Astrocyte (in vitro differentiated cells and primary cell): ENCODE measurements at regions not wholly inside any gene's neighbourhood (a gene's known extent, or its start where the extent isn't known, plus 50 kb on each side); places are given as distances from the start of the nearest gene placed in this dataset.

ENCODE experiments used
- DNase-seq: peaks from one replicate; pipeline ENCODE4 v3.0.0-alpha.2; 2010; ENCODE audit warnings: low read depth
- FAIRE-seq: peaks from 2 replicates; lab custom pipeline; 2011; peaks lifted over from hg19 to GRCh38; lab: Jason Lieb, UNC
- H2AFZ ChIP-seq: 2 replicates; pipeline ENCODE4 v1.6.0; 2012; ENCODE audit warnings: low read depth, low read length, inconsistent platforms
- H3K27ac ChIP-seq: 2 replicates; pipeline ENCODE4 v1.5.1; 2011; ENCODE audit warnings: low read depth, low read length, inconsistent platforms
- H3K27me3 ChIP-seq: 2 replicates; pipeline ENCODE4 v1.6.0; 2011; ENCODE audit warnings: low read length, inconsistent platforms; ENCODE audit not compliant: insufficient read depth
- H3K36me3 ChIP-seq: 2 replicates; pipeline ENCODE4 v1.5.1; 2011; ENCODE audit warnings: low read length, inconsistent platforms; ENCODE audit not compliant: insufficient read depth
- H3K4me1 ChIP-seq: 2 replicates; pipeline ENCODE4 v1.5.1; 2011; ENCODE audit warnings: low read length, inconsistent platforms; ENCODE audit not compliant: insufficient read depth
- H3K4me2 ChIP-seq: 2 replicates; pipeline ENCODE4 v1.6.0; 2012; ENCODE audit warnings: low read length, inconsistent platforms
- H3K4me3 ChIP-seq: 2 replicates; pipeline ENCODE4 v1.5.1; 2011; ENCODE audit warnings: low read depth, mild to moderate bottlenecking, low read length, inconsistent platforms; ENCODE audit not compliant: insufficient read depth
- H3K79me2 ChIP-seq: 2 replicates; pipeline ENCODE4 v1.6.0; 2012; ENCODE audit warnings: mild to moderate bottlenecking, low read length, inconsistent platforms; ENCODE audit not compliant: insufficient read depth
- H3K9ac ChIP-seq: 2 replicates; pipeline ENCODE4 v1.6.0; 2012; ENCODE audit warnings: mild to moderate bottlenecking, low read length, inconsistent platforms
- H3K9me3 ChIP-seq: 2 replicates; pipeline ENCODE4 v1.5.1; 2012; ENCODE audit warnings: low read depth, mild to moderate bottlenecking, low read length, inconsistent platforms; ENCODE audit not compliant: insufficient read depth
- H4K20me1 ChIP-seq: 2 replicates; pipeline ENCODE4 v1.6.0; 2012; ENCODE audit warnings: low read length, inconsistent platforms; ENCODE audit not compliant: insufficient read depth
- H3K27ac Mint-ChIP-seq: one replicate; pipeline ENCODE4 v1.8.0; 2021; ENCODE audit warnings: mild to moderate bottlenecking, mixed read lengths; ENCODE audit not compliant: unreplicated experiment
- H3K27me3 Mint-ChIP-seq: one replicate; pipeline ENCODE4 v1.8.0; 2021; ENCODE audit warnings: low read depth, mixed read lengths; ENCODE audit not compliant: unreplicated experiment
- H3K36me3 Mint-ChIP-seq: one replicate; pipeline ENCODE4 v1.8.0; 2021; ENCODE audit warnings: low read depth, mixed read lengths; ENCODE audit not compliant: unreplicated experiment
- H3K4me1 Mint-ChIP-seq: one replicate; pipeline ENCODE4 v1.8.0; 2021; ENCODE audit warnings: low read depth, mixed read lengths; ENCODE audit not compliant: unreplicated experiment
- H3K4me3 Mint-ChIP-seq: one replicate; pipeline ENCODE4 v1.8.0; 2021; ENCODE audit warnings: mild to moderate bottlenecking, moderate library complexity, mixed read lengths; ENCODE audit not compliant: unreplicated experiment
- H3K9me3 Mint-ChIP-seq: one replicate; pipeline ENCODE4 v1.8.0; 2021; ENCODE audit warnings: mild to moderate bottlenecking, mixed read lengths; ENCODE audit not compliant: unreplicated experiment
- CTCF ChIP-seq: IDR thresholded peaks from 2 replicates; pipeline ENCODE4 v1.5.1; 2011; ENCODE audit warnings: low read depth, mild to moderate bottlenecking, inconsistent platforms, low read length, moderate library complexity; ENCODE audit not compliant: insufficient read depth
- EZH2 ChIP-seq: IDR thresholded peaks from 2 replicates; pipeline ENCODE4 v1.6.1; 2012; ENCODE audit warnings: mild to moderate bottlenecking, low read length, inconsistent platforms; ENCODE audit not compliant: insufficient read depth

GRCh38 chr12:72746048-72746447 lies 473.9 kb downstream of the TRHDE start:
- H3K27me3 Mint-ChIP-seq: no peaks in the 10 kb centered on the region
- H3K9me3 Mint-ChIP-seq: peaks cover 16% of the 10 kb centered on the region
- TF ChIP-seq EZH2 (no peak), CTCF (no peak)
- Histone ChIP-seq H3K36me3 (no peaks in the 10 kb centered on the region), H3K79me2 (no peaks in the 10 kb centered on the region), H3K4me2 (no peak overlapping the region), H3K27ac (no peak overlapping the region), H3K4me3 (no peak overlapping the region), H2AFZ (no peak overlapping the region), H3K9ac (no peak overlapping the region), H3K9me3 (peaks cover 3% of the 10 kb centered on the region), H3K4me1 (no peaks in the 10 kb centered on the region), H4K20me1 (no peaks in the 10 kb centered on the region), H3K27me3 (no peaks in the 10 kb centered on the region)
- no peaks in the 10 kb centered on the region for H3K4me1 Mint-ChIP-seq
- FAIRE-seq (no peak), DNase-seq (no peak)
- H3K36me3 Mint-ChIP-seq: no peaks in the 10 kb centered on the region
- no peak overlapping the region for H3K27ac Mint-ChIP-seq
- H3K4me3 Mint-ChIP-seq: no peak overlapping the region

GRCh38 chr12:72747111-72747849 lies 475.1 kb downstream of the TRHDE start:
- Histone ChIP-seq H3K4me3 (no peak overlapping the region), H3K9ac (no peak overlapping the region), H3K27ac (no peak overlapping the region), H3K36me3 (no peaks in the 10 kb centered on the region), H3K9me3 (peaks cover 3% of the 10 kb centered on the region), H3K4me2 (no peak overlapping the region), H3K79me2 (no peaks in the 10 kb centered on the region), H4K20me1 (no peaks in the 10 kb centered on the region), H2AFZ (no peak overlapping the region), H3K27me3 (no peaks in the 10 kb centered on the region), H3K4me1 (no peaks in the 10 kb centered on the region)
- Mint-ChIP-seq H3K4me3 (no peak overlapping the region), H3K27ac (no peak overlapping the region), H3K27me3 (no peaks in the 10 kb centered on the region), H3K9me3 (peaks cover 10% of the 10 kb centered on the region), H3K4me1 (no peaks in the 10 kb centered on the region), H3K36me3 (no peaks in the 10 kb centered on the region)
- FAIRE-seq: no peak
- TF ChIP-seq EZH2 (no peak), CTCF (no peak)
- DNase-seq: no peak

GRCh38 chr12:72748971-72749370 lies 476.8 kb downstream of the TRHDE start:
- no peaks in the 10 kb centered on the region for H3K9me3 Mint-ChIP-seq
- H3K4me3 Mint-ChIP-seq: no peak overlapping the region
- no peaks in the 10 kb centered on the region for H3K4me1 Mint-ChIP-seq
- H3K27me3 Mint-ChIP-seq: no peaks in the 10 kb centered on the region
- no peak for DNase-seq
- no peaks in the 10 kb centered on the region for H3K4me1 ChIP-seq
- H3K27me3 ChIP-seq: no peaks in the 10 kb centered on the region
- H3K9ac ChIP-seq: no peak overlapping the region
- no peaks in the 10 kb centered on the region for H3K36me3 Mint-ChIP-seq
- H3K27ac ChIP-seq: no peak overlapping the region
- no peak overlapping the region for H3K27ac Mint-ChIP-seq
- H2AFZ ChIP-seq: no peak overlapping the region
- no peak for FAIRE-seq
- H3K9me3 ChIP-seq: no peaks in the 10 kb centered on the region
- no peak overlapping the region for H3K4me3 ChIP-seq
- H3K36me3 ChIP-seq: no peaks in the 10 kb centered on the region
- H3K4me2 ChIP-seq: no peak overlapping the region
- no peaks in the 10 kb centered on the region for H3K79me2 ChIP-seq
- H4K20me1 ChIP-seq: no peaks in the 10 kb centered on the region
- TF ChIP-seq EZH2 (no peak), CTCF (no peak)
